ENCODE measurements at regions not wholly inside any gene's neighbourhood (a gene's known extent, or its start where the extent isn't known, plus 50 kb on each side); places are given as distances from the start of the nearest gene placed in this dataset.

DNA sequence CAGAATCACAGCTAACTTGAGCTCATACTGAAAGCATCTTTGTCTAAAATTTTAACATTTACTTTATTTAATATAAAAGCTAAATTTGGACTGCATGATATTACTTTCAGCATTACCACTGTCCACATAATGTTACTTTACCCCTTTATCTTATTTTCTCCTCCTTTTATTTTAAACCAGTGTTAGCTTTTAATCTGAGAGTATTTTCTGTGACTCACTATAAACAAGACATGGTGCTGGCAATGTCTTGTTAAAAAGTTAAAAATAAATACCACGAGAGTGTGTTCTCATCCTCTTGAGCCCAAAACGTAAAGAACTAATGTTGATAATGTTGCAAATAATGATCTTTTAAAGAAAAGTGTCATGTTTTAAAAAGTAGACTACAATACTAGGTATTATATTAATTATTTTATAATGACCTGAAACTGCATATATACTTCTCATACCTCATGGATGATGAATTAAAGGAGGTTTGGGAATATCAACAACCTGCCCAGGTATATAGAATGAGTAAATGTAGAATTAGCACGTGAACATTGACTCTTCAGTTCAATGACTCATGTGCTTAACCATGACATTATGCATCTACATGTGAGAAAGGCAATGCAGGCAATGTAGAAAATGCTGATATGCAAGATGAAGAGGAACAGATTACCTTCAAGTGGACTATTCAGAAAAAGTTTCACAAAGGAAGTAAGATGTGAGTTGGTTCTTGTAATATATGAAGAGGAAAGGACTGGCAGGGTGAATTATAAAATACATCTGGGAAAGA is 454.1 kb upstream of the ADGRL3 start:
- TF ChIP-seq, protein P1, sequence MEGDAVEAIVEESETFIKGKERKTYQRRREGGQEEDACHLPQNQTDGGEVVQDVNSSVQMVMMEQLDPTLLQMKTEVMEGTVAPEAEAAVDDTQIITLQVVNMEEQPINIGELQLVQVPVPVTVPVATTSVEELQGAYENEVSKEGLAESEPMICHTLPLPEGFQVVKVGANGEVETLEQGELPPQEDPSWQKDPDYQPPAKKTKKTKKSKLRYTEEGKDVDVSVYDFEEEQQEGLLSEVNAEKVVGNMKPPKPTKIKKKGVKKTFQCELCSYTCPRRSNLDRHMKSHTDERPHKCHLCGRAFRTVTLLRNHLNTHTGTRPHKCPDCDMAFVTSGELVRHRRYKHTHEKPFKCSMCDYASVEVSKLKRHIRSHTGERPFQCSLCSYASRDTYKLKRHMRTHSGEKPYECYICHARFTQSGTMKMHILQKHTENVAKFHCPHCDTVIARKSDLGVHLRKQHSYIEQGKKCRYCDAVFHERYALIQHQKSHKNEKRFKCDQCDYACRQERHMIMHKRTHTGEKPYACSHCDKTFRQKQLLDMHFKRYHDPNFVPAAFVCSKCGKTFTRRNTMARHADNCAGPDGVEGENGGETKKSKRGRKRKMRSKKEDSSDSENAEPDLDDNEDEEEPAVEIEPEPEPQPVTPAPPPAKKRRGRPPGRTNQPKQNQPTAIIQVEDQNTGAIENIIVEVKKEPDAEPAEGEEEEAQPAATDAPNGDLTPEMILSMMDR (IDR thresholded peaks at IDR 0.05; ENCODE audit: insufficient read depth, low read depth, low read length): no peak
- Histone ChIP-seq H3K4me3 (ENCODE audit: low read depth, low read length) (no peak overlapping the region), H3K36me3 (ENCODE audit: control insufficient read depth, insufficient read depth, low read length) (no peaks in the 10 kb centered on the region), H3K27me3 (ENCODE audit: control insufficient read depth, insufficient read depth, low read length) (no peaks in the 10 kb centered on the region)
- ChIA-PET CTCF (interaction anchor here (2.1 kb wide), 1 partner anchor 9 kb away, joined by 7 read pairs; no protein-coding TSS in a partner anchor), POLR2A (no interaction called here)
- DNase-seq (ENCODE audit: low read depth): no peak

DNA sequence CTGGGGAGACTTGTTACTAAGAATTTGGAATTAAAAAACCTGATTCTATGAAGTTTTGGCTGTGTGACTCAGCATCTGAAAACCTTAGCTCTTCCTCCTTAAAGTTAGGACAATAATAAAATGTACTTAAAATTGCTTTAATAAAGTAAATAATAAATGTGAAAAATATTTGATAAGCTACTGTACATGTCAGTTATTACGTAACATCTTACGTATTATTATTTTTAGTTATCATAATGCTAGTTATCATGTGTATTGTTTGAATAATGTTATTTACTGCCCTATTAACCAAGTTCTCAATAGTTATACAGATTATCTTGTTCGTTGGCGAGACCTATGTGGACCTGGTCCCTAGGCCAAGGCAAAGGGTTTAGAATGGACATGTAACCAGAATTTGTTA is 449.2 kb upstream of the ADGRL3 start:
- DNase-seq (ENCODE audit: low read depth): no peak
- CTCF ChIA-PET: interaction anchor here (0.6 kb wide), 1 partner anchor 23 kb away, joined by 4 read pairs; no protein-coding TSS in a partner anchor
- POLR2A ChIA-PET: no interaction called here
- no peak overlapping the region for H3K4me3 ChIP-seq (ENCODE audit: low read depth, low read length)
- no peaks in the 10 kb centered on the region for H3K36me3 ChIP-seq (ENCODE audit: control insufficient read depth, insufficient read depth, low read length)
- TF ChIP-seq, protein P1 (IDR thresholded peaks at IDR 0.05; ENCODE audit: insufficient read depth, low read depth, low read length): no peak
- no peaks in the 10 kb centered on the region for H3K27me3 ChIP-seq (ENCODE audit: control insufficient read depth, insufficient read depth, low read length)

DNA sequence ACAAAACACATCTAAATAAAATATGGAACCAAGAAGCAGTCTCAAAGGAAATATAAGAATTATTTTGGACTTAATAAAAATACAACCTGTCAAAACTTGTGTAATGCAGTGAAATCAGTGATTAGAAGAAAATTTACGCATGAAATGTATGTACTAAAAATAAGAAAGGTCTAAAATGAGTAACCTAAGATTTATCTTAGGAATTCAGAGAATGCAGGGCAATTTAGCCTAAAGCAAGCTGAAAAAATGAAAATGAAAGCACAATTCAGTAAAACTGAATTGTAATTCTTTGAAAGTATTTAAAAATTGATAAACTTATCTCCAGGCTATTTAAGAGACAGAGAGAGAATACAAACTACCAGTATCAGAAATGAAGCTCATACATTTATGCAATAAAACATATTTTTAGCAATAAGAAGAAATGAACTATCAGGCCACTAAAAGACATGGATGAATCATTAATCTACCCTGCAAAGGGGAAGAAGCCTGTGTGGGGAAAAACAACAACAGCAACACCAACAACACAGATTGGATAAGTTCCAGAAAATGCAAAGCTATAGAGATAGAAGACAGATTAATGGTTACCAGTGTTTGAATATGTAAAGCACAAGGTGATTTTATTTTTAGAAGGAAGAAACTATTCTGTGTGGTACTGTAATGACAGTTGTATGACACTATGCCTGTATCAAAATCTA is 442.0 kb upstream of the ADGRL3 start:
- TF ChIP-seq, protein P1 (IDR thresholded peaks at IDR 0.05; ENCODE audit: insufficient read depth, low read depth, low read length): no peak
- H3K36me3 ChIP-seq (ENCODE audit: control insufficient read depth, insufficient read depth, low read length): no peaks in the 10 kb centered on the region
- no peaks in the 10 kb centered on the region for H3K27me3 ChIP-seq (ENCODE audit: control insufficient read depth, insufficient read depth, low read length)
- H3K4me3 ChIP-seq (ENCODE audit: low read depth, low read length): no peak overlapping the region
- ChIA-PET CTCF (no interaction called here), POLR2A (interaction anchor here (0.6 kb wide), 1 partner anchor 33 kb away, joined by 3 read pairs; no protein-coding TSS in a partner anchor)
- no peak for DNase-seq (ENCODE audit: low read depth)

DNA sequence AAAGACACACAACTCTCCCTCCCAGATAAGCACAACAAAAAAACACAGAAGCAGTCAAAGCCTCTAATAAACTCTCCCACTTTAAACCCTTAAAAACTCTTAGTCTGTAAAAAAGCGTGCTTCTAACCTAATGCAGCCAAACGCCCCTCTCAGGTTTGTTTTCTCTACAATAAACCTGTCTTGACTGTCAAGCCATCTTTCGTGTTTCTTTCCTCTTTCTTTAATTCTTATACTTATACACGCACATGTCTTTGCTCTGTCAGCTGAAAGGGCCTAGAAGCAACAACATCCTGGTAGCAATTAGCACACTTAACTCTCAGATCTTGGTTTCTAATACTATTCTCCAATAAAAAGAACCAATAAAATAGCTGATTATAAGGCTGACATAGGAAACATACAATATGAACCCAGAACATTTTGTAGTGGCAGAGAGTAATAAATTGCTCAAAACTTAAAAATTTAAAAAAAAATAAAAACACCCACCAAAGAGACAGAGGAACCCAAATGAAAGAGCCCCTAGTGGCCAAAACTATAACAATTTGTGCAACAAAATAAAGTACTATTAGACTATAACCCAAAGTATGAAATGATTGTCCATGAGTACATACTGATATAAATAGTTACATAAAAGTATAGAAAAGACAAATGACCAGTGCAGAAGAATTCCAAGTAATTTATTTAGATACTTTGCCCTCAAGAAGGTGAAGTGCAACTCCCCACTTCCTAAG is 440.4 kb upstream of the ADGRL3 start:
- no peaks in the 10 kb centered on the region for H3K27me3 ChIP-seq (ENCODE audit: control insufficient read depth, insufficient read depth, low read length)
- TF ChIP-seq, protein P1 (IDR thresholded peaks at IDR 0.05; ENCODE audit: insufficient read depth, low read depth, low read length): peak; percentile 24; the same call in 1 of the 2 replicates
- H3K36me3 ChIP-seq (ENCODE audit: control insufficient read depth, insufficient read depth, low read length): no peaks in the 10 kb centered on the region
- POLR2A ChIA-PET: no interaction called here
- no peak for DNase-seq (ENCODE audit: low read depth)
- CTCF ChIA-PET: interaction anchor here (1.0 to 1.4 kb wide), 3 partner anchors 11 to 20 kb away, joined by 3 read pairs; no protein-coding TSS in a partner anchor
- no peak overlapping the region for H3K4me3 ChIP-seq (ENCODE audit: low read depth, low read length)

DNA sequence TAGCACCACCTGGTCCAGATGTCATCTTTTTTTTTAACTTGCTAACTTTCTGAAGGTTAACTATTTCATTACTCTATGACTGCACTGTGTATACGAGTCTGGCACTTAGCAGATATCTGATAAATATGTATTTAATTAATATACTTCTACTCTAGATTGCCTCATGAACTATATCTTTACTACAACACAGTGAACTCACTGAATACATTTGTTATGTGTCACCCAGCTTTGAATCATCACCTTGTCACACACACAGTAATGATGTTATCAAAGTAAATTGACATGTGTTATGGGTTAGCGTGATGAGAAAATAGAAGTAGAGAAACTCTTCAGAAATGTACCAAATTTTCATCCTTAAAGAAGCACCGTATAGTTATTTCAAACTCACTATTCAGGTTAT is 419.3 kb upstream of the ADGRL3 start:
- TF ChIP-seq, protein P1 (IDR thresholded peaks at IDR 0.05; ENCODE audit: insufficient read depth, low read depth, low read length): no peak
- Histone ChIP-seq H3K36me3 (ENCODE audit: control insufficient read depth, insufficient read depth, low read length) (no peaks in the 10 kb centered on the region), H3K27me3 (ENCODE audit: control insufficient read depth, insufficient read depth, low read length) (no peaks in the 10 kb centered on the region), H3K4me3 (ENCODE audit: low read depth, low read length) (no peak overlapping the region)
- ChIA-PET POLR2A (no interaction called here), CTCF (no interaction called here)
- peak; percentile 14 for DNase-seq (ENCODE audit: low read depth)
